Activated CD4-positive, alpha-beta T cell treated with anti-CD3 and anti-CD28 coated beads, Interleukin-2, amount 10 ng/mL, durations not matched to agents 24 days and 14 days (primary cell): ENCODE measurements at regions not wholly inside any gene's neighbourhood (a gene's known extent, or its start where the extent isn't known, plus 50 kb on each side); places are given as distances from the start of the nearest gene placed in this dataset.

Experiments
- DNase-seq: peaks from one replicate; pipeline ENCODE4 v3.0.0; 2022
- H3K27ac Mint-ChIP-seq: one replicate; pipeline ENCODE4 v1.8.0; 2022; ENCODE audit warnings: mild to moderate bottlenecking, mixed read lengths
- H3K27me3 Mint-ChIP-seq: one replicate; pipeline ENCODE4 v1.8.0; 2022; ENCODE audit warnings: mixed read lengths
- H3K36me3 Mint-ChIP-seq: one replicate; pipeline ENCODE4 v1.8.0; 2022; ENCODE audit warnings: low read depth, mild to moderate bottlenecking, mixed read lengths
- H3K4me1 Mint-ChIP-seq: one replicate; pipeline ENCODE4 v1.8.0; 2021; ENCODE audit warnings: mixed read lengths
- H3K4me3 Mint-ChIP-seq: one replicate; pipeline ENCODE4 v1.8.0; 2022; ENCODE audit warnings: mild to moderate bottlenecking, moderate library complexity, mixed read lengths
- H3K9me3 Mint-ChIP-seq: one replicate; pipeline ENCODE4 v1.8.0; 2021; ENCODE audit warnings: mixed read lengths
- intact Hi-C: fragments of 100-400 bp; cut with micrococcal nuclease; formaldehyde crosslinking; loops from one replicate; pipeline ENCODE4 v1.15.1; 2023

DNA sequence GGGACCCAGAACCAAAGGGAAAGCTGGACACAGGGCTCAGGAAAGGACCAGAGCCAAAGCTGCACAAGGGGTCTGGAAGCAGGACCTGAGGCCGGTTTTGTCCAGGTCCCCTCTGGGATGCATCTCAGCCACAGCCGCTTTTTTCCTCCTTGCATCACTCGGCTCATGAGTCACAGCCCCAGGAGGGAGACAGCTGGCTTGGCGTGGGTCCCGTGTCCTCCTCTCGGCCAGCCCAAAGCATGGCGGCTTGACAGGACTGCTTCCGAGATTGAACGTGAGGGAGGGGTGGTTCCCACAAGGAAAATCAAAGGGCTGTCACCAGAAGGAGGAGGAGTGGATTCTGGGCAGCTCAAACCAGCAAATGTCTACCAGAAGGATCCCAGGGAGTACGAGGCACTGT is 56.7 kb upstream of the CPLX2 start:
- Mint-ChIP-seq H3K36me3 (no peaks in the 10 kb centered on the region), H3K27ac (no peak overlapping the region), H3K4me3 (no peak overlapping the region), H3K4me1 (no peaks in the 10 kb centered on the region), H3K27me3 (no peaks in the 10 kb centered on the region), H3K9me3 (no peaks in the 10 kb centered on the region)
- DNase-seq, result no peak
- intact Hi-C loops, result no loop called here

DNA sequence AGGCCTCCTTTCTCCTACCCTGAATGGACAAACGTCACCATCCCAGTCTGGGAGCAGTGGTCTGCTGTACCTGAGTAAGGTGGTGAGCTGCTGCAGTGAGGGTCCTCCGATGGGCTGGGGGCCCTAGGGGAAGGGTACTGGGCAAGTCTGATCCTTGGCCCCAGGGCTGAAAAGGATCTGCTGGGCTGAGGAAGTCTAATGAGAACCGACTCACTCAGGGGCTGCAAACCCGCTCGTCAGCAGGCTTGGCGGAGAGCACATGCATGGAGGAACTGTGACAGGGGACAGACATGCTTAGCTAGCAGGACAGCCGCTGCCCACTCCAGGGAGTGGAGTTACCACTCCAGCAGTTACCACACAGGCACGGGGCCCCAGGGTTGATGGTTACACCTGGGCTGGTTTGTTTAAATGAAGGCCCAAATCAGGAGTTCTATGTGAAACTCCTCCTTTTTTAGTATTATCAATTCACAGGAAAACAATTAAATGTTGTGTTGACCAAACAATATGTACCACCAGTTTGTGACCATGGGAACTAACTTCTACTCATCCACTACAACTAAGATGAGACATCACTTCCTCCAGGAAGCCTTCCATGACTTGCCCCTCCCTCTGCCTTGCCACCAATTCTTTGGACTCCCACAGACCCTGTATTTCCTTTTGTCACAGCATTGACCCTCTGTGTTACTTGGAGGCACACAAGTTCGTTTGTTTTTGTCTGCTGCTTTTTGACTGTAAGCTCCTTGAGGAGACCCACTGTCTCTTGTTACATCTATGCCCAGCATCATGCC is 56.1 kb upstream of the CPLX2 start:
- Mint-ChIP-seq H3K4me3 (no peak overlapping the region), H3K36me3 (no peaks in the 10 kb centered on the region), H3K4me1 (no peaks in the 10 kb centered on the region), H3K9me3 (no peaks in the 10 kb centered on the region), H3K27me3 (no peaks in the 10 kb centered on the region), H3K27ac (no peak overlapping the region)
- intact Hi-C loops, result no loop called here
- no peak for DNase-seq

DNA sequence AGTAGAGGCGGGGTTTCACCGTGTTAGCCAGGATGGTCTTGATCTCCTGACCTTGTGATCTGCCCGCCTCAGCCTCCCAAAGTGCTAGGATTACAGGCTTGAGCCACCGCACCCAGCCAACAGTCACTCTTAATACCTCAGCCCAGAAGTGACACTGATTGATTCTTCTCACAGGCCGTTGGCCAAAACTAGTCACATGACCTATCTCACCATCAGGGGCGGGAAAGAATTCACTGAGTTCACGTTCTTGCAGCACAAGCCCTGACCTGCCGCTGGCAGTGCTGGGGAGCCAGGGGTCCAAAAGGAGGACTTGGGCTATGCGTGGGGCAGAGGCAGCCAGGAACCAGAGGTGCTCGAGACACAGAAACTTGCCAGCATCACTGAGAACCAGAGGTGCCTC is 55.0 kb upstream of the CPLX2 start:
- H3K27me3 Mint-ChIP-seq, result no peaks in the 10 kb centered on the region
- intact Hi-C loops, result no loop called here
- no peak overlapping the region for H3K4me3 Mint-ChIP-seq
- H3K9me3 Mint-ChIP-seq, result no peaks in the 10 kb centered on the region
- H3K4me1 Mint-ChIP-seq, result no peaks in the 10 kb centered on the region
- DNase-seq, result no peak
- H3K36me3 Mint-ChIP-seq, result no peaks in the 10 kb centered on the region
- H3K27ac Mint-ChIP-seq, result no peak overlapping the region

GRCh38 chr5:175819090-175819425 is 52.3 kb upstream of the CPLX2 start:
- no peak overlapping the region for H3K4me3 Mint-ChIP-seq
- intact Hi-C loops, result no loop called here
- H3K27me3 Mint-ChIP-seq, result no peaks in the 10 kb centered on the region
- no peaks in the 10 kb centered on the region for H3K9me3 Mint-ChIP-seq
- peaks cover 13% of the 10 kb centered on the region for H3K4me1 Mint-ChIP-seq
- no peak for DNase-seq
- no peak overlapping the region for H3K27ac Mint-ChIP-seq
- H3K36me3 Mint-ChIP-seq, result no peaks in the 10 kb centered on the region

- no peaks in the 10 kb centered on the region for H3K9me3 Mint-ChIP-seq
- intact Hi-C loops, result no loop called here
- no peaks in the 10 kb centered on the region for H3K36me3 Mint-ChIP-seq
- no peak for DNase-seq
- H3K4me1 Mint-ChIP-seq, result peaks cover 13% of the 10 kb centered on the region
- H3K27me3 Mint-ChIP-seq, result no peaks in the 10 kb centered on the region
- H3K4me3 Mint-ChIP-seq, result no peak overlapping the region
- H3K27ac Mint-ChIP-seq, result no peak overlapping the region
Measured at GRCh38 chr5:175820230-175820629, 51.1 kb upstream of the CPLX2 start.
